DMS53 (cell line): ENCODE measurements at regions not wholly inside any gene's neighbourhood (a gene's known extent, or its start where the extent isn't known, plus 50 kb on each side); places are given as distances from the start of the nearest gene placed in this dataset.
"Not testable (repeated sequence)": the region's sequence is repeated elsewhere in the genome, so short reads cannot be mapped to it uniquely, and the experiment has no call there.

Source experiments
- DNase-seq: peaks from one replicate; lab custom pipeline; 2025; lab: John Stamatoyannopoulos, UW

- no peak for DNase-seq
Observed at GRCh38 chr1:213585402-213585801, 402.4 kb upstream of the PROX1 start.

DNA sequence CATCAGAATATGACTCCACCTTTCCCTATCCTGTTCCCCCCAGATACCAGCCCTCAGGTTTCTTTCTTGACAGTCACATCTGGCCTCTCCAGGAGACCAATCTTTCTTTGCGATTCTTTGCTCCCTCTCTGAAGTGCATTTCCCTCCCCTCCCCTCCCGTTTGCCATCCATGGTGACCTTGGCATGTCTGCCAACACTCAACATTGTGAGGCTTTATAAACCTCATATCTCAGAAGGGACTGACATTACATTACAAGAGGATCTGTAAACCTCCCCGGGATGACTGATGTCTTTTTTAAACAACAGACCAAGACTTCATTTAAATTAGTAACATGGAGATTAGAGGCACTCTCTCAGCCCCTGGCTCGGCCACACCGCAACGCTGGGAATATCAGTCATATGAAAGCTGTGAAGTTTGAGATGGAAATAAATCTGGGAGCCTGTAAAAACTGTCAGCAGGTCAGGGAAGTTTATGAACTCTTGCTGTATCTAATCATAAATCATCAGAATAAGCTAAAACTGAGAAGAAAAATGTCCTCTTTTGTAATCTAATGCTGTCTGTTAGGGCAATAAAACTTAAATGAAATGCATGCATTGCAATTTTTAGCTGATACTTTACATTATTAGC lies 401.7 kb upstream of the PROX1 start:
- DNase-seq = no peak

- peak; percentile 28 for DNase-seq
Observed at GRCh38 chr1:213586587-213586972, 401.2 kb upstream of the PROX1 start.

DNA sequence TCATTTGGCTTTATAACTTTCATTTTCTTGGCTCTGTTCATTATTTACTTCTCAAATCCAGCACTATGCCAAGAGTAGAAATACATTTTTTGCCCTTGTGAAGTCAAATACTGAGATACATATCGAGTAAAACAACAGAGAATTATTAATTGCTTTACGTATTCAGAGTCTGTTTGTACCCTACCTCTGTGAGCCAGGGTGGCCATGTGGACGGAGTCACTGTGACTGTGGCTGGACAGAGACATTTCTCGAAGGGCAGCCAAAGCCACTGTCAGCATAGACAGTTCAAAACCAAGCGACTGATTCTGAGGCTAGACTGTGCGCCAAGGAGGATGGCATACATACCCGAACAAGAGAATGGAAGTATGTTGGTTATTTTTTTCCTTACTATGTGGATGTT lies 391.0 kb upstream of the PROX1 start:
- DNase-seq = no peak

- no peak for DNase-seq
Observed at GRCh38 chr1:213598263-213598662, 389.5 kb upstream of the PROX1 start.

DNA sequence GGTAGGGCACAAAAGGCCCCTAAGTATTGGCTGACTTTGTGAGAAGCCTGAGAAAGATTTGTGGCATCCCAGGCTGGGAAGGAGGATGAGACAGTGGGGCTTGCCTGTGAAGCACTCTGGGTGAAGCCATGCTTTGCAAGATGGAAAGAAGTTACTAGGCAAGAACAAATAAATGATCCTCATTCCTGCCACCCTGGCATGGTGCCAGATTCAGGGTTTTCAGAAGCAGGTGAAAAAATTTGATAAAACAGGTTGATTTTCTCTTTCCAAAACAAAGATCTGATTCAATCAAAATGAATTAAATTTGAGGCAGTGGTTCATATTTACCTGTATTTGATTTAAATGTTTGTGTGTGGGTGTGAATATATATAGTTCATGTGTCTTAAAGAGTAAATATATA lies 386.9 kb upstream of the PROX1 start:
- peak; percentile 55 for DNase-seq

DNA sequence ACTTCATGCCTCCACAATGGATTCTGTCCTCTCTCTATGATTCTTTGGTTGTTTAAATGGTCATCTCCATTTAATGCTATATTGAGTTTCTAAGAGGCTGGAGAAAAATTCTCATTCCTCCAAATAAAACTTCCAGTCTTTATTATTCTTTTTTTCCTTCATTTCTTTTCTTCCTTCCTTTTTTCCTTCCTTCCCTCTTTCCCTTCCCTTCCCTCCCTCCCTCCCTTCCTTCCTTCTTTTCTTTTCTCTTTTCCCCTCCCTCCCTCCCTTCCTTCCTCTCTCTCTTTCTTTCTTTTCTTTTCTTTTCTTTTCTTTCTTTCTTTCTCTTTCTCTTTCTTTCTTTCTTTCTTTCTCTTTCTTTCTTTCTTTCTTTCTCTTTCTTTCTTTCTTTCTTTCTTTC lies 386.1 kb upstream of the PROX1 start:
- not testable (repeated sequence) for DNase-seq

DNA sequence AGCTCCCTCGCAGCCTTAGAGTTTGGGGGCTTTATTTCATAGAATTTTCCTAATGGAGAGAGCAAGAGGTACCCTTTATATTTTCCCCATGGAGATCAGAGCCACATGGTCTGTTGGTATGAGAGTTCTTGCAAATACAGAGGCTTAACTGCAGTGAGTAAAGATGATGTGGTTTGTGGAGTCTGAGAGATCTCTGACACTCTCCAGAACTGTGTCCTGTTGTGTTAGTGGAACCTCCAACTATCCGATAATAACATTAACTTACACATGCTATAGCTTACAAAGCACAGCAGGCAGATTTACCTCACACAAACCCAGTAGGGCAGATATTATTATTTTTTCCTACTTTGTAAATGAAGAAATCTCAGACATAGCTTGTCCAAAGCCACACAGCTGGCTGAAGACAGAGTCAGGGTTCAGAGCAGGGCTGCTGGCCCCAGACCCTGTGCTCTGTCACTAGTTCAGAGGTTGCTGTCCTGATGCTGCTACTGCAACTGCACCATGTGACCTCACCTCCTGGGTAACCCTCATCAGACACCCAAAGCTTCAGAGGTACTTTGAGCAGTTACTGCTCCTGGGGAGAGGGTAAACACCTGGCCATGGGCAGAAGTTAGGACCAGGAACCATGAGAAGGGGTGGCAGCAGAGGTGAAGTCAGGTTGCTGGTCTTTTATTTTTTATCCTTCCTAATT lies 384.8 kb upstream of the PROX1 start:
- DNase-seq = no peak

- no peak for DNase-seq
Observed at GRCh38 chr1:213604477-213604876, 383.3 kb upstream of the PROX1 start.

DNA sequence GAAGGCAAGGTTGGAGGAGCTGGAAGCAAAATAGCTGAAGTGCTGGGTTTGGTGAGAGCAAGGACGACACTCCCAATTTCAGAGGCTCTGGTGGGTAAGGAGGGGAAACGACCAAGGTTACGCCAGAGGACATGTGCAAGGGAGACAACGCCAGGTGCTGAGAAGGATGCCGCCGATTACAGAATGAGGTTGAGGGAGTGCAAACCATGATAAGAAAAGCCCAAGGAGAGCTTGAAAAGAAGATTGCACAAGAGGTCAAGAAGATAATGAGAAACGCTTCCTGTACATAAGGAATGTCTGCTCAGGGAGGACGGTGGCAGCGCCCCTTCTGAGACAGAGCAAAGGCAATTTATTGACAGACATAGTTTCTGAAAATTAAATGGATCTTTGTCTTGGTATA lies 382.0 kb upstream of the PROX1 start:
- DNase-seq = no peak

GRCh38 chr1:213606252-213606820 lies 381.4 kb upstream of the PROX1 start:
- no peak for DNase-seq

DNA sequence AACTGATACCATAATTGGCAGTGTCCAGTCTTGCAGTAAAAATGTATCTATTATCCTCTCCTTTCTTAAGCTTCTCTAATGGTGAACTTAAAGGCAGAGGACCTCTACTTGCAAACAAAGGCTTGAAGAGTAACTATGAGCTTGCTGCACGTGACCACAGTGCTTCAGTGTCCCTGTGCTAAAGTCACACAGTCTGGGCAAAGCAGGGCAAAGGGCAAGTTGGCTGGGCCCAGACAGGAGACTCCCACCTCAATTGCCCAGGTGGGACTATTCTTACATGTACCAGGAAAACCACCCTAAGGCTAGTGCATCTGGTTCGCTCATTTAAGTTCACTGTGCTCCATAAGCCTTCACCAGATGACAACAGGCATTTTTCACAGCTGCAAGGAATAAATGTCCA lies 374.2 kb upstream of the PROX1 start:
- no peak for DNase-seq

- DNase-seq = no peak
Observed at GRCh38 chr1:213615226-213615916, 372.4 kb upstream of the PROX1 start.

DNA sequence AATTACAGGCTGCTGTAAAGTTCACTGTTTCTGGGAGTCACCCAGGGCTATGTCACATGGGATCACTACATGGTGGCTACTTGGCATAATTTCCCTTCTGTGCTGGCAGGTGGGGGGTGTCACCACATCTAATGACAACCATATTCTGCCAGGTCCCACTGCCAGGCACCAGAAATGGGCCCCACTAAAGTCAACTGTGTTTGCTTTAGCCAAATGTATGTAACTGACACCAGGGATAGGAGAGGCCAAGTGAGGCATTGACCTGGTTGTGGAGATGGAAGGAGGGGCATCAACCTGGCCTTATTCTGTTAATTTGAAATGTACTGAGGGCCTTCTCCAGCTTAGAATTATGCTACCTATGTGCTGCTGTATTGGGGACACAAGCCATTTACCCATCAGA lies 370.6 kb upstream of the PROX1 start:
- DNase-seq = no peak

- no peak for DNase-seq
Observed at GRCh38 chr1:213618094-213618493, 369.7 kb upstream of the PROX1 start.

GRCh38 chr1:213619026-213619425 lies 368.7 kb upstream of the PROX1 start:
- no peak for DNase-seq

- no peak for DNase-seq
Observed at GRCh38 chr1:213621077-213621476, 366.7 kb upstream of the PROX1 start.

DNA sequence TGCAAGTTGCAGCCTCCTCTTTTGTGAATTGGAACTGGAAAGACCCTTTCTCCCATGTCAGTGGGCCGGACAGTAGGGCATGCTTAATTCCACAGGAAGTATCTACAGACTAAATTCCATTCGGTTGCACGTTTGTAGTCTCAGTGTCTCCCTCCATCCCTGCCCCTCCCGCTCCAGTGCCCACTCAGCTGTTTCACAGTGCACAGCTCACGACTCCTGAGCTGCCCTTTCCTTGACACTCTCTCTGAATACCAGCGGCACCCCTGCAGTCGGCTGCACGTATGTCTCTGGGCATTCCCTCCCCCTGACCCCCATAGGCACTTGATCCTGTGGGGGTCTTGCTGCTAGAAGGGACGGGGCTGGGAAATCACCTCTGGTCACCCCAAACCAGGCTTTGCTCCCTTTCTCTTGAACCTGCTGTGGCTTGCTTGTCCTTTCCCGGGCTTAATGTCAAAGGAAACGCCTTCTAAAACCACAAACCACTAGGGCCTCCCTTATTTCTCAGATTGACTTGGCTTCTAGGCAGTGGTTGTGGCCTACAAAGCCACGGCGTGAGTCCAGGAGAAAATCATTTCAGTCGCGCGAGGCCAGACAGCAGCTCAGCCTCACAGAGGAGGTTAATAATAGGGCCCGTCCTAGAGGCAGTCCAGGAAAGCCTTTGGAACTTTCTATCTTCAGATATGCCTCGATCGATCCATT lies 365.3 kb upstream of the PROX1 start:
- no peak for DNase-seq

GRCh38 chr1:213623064-213623581 lies 364.6 kb upstream of the PROX1 start:
- no peak for DNase-seq

GRCh38 chr1:213623862-213624261 lies 363.9 kb upstream of the PROX1 start:
- no peak for DNase-seq

DNA sequence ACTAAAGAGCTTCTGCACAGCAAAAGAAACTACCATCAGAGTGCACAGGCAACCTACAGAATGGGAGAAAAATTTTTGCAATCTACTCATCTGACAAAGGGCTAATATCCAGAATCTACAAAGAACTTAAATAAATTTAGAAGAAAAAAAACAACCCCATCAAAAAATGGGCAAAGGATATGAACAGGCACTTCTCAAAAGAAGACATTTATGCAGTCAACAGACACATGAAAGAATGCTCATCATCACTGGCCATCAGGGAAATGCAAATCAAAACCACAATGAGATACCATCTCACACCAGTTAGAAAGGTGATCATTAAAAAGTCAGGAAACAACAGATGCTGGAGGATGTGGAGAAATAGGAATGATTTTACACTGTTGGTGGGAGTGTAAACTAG lies 351.0 kb upstream of the PROX1 start:
- DNase-seq = not testable (repeated sequence)

GRCh38 chr1:213641312-213641711 lies 346.5 kb upstream of the PROX1 start:
- no peak for DNase-seq
